ENCODE measurements at regions not wholly inside any gene's neighbourhood (a gene's known extent, or its start where the extent isn't known, plus 50 kb on each side); places are given as distances from the start of the nearest gene placed in this dataset.

DNA sequence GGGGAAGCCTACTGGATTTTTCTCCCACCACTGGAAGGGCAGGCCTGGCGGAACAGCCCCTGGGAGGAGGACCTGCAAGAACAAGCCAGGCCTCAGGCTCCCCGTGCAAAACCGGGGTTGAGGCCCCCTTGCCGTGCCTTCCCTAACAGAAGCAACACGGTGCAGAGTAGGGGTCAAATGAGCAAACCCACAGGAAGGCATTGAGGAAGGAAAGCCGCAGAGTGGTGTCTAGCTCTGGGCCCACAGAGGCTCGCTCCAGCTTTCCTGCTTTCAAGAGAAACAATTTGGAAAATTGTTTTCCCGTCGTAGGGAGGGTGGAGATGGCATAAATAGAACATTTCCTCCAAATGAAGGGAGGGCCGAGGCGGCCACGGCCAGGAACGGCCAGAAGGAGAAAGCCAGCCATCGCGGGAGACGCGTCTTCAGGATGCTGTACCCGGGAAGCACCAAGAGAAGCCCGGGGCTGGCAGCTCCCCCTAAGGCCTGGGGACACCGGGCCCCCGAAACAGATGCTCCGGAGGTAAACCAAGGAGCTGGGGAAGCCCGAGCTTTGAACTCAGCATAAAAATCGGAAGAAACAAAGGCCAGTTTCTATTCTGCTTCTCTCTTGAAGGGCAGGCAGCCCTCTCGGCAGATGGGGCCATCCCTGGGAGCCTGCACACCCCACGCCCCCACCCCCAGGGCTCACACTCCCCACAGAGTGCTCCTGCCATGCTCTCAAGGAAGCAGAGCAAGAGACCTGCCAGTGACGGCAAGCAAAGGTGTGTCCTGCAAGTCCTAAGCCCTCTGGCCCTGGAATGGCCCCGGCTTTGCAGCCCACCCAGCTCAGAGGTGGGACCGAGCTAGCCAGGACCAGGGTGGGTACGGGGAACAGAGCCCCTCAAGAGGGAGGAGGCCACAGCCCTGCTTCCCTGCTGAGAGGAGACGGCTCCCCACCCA, 92.0 kb downstream of the RBFOX3 start:
- H3K9me3 ChIP-seq, result no peaks in the 10 kb centered on the region

DNA sequence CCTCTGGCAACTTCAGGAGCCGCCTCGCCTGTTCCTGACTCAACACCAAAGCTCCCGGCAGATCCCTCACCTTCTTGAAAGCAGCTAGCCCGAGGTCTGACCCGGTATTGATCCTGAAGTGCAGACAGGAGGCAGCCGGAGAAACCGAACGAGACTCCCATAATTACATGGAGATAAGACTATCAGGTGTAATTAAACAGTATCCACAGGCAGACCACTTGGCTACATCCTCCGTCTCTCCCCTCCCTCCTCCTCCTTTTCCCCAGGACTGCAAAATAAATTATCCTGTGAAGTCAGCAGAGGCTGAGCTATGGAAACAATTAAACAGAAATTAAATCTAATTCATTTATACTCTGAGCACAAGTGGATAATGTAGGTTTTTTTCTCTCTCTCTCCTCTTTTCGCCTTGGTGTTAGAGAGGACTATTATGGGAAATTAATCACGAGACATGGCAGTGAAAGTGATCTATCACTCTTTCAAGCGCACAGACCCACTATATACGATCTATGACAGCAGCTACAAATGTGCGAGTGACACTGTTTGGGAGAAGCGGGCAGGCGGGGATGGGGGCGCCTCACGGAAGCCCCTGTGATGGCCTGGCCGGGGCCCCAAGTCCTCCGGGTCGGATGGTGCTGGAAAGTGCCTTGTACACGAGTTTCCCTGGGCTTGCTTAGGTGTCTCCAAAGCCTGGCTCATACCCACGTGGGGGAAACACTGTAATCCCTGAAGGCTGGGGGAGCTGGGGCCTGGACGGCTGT, 92.8 kb downstream of the RBFOX3 start:
- Histone ChIP-seq H3K27me3 (peaks cover 65% of the 10 kb centered on the region), H3K9me3 (no peaks in the 10 kb centered on the region), H3K36me3 (no peaks in the 10 kb centered on the region), H3K27ac (no peak overlapping the region), H3K4me3 (no peak overlapping the region), H3K4me1 (no peaks in the 10 kb centered on the region)
- TF ChIP-seq POLR2AphosphoS5 (IDR thresholded peaks at IDR 0.05), result no peak
- TF ChIP-seq POLR2A (IDR thresholded peaks at IDR 0.05), result no peak
- TF ChIP-seq EP300 (IDR thresholded peaks at IDR 0.05), result no peak
- TF ChIP-seq, protein P1, sequence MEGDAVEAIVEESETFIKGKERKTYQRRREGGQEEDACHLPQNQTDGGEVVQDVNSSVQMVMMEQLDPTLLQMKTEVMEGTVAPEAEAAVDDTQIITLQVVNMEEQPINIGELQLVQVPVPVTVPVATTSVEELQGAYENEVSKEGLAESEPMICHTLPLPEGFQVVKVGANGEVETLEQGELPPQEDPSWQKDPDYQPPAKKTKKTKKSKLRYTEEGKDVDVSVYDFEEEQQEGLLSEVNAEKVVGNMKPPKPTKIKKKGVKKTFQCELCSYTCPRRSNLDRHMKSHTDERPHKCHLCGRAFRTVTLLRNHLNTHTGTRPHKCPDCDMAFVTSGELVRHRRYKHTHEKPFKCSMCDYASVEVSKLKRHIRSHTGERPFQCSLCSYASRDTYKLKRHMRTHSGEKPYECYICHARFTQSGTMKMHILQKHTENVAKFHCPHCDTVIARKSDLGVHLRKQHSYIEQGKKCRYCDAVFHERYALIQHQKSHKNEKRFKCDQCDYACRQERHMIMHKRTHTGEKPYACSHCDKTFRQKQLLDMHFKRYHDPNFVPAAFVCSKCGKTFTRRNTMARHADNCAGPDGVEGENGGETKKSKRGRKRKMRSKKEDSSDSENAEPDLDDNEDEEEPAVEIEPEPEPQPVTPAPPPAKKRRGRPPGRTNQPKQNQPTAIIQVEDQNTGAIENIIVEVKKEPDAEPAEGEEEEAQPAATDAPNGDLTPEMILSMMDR (IDR thresholded peaks at IDR 0.05), result no peak
- ATAC-seq, result no peak
- 29 to 53% methylated on average over 4 to 14 of the region's 24 CpGs for WGBS, 2 donors (ENCODE audit: low coverage in 1 of 2)

More for the DNA sequence above, 92.0 kb downstream of the RBFOX3 start:
- Histone ChIP-seq H3K27ac (no peak overlapping the region), H3K4me3 (no peak overlapping the region), H3K36me3 (no peaks in the 10 kb centered on the region), H3K4me1 (no peaks in the 10 kb centered on the region), H3K27me3 (peaks cover 67% of the 10 kb centered on the region)
- no peak for ATAC-seq
- WGBS, 2 donors (ENCODE audit: low coverage in 1 of 2), result 70% methylated on average over 11 of the region's 31 CpGs; no CpG with 5 or more reads in 1 of the 2 donors
- TF ChIP-seq, protein P1 (IDR thresholded peaks at IDR 0.05), result no peak
- TF ChIP-seq POLR2AphosphoS5 (IDR thresholded peaks at IDR 0.05), result no peak
- TF ChIP-seq EP300 (IDR thresholded peaks at IDR 0.05), result no peak
- no peak for TF ChIP-seq POLR2A (IDR thresholded peaks at IDR 0.05)

DNA sequence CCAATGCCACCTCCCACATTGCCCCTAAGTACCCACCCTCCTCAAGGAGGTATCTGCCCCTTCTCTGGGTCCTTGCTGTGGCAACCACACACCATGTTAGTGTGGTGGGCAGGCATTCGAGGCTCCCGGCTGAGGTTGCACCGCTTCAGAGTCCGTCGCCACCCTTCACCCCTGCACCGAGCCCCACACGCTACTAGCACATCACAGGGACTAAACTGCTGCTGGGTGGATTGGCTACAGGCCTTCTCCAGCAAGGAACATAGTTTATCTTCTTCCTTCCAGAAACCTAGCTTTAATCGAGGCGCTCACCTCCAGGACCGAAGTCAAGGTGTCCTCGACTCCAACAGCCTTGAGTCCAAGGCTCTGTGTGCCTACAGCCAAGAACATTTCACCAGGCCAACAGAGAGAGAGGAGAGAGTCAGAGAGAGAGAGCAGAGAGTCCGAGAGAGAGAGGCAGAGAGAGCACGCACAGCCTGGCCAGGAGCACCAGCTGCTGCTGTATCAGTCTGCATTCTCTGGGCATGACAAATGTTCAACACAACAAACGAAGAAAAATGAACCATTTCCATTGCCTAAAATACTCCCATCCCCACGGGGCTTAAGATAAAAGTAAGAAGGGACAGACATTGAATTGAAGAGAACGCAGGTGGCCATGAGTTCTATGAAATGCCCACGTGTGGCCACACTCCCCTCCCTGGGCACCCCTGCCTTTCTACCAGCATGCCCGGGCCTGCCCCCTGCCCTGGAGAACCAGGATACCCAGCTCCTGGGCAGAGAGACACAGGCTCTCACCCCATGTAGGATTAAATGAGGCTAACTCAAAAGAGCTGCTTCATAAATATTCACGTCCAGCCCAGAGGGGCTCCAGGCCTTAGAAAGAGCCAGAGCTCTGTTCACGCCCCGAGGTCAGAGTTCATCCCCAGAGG, 94.9 kb downstream of the RBFOX3 start:
- 24 to 53% methylated on average over 5 to 6 of the region's 21 CpGs for WGBS, 2 donors (ENCODE audit: low coverage in 1 of 2)
- no peak overlapping the region for H3K27ac ChIP-seq
- TF ChIP-seq, protein P1 (IDR thresholded peaks at IDR 0.05), result no peak
- no peak for TF ChIP-seq POLR2AphosphoS5 (IDR thresholded peaks at IDR 0.05)
- no peak for TF ChIP-seq POLR2A (IDR thresholded peaks at IDR 0.05)
- no peak for TF ChIP-seq EP300 (IDR thresholded peaks at IDR 0.05)
- H3K36me3 ChIP-seq, result no peaks in the 10 kb centered on the region
- H3K9me3 ChIP-seq, result no peaks in the 10 kb centered on the region
- H3K27me3 ChIP-seq, result peaks cover 55% of the 10 kb centered on the region
- no peak overlapping the region for H3K4me3 ChIP-seq
- no peak for ATAC-seq
- no peaks in the 10 kb centered on the region for H3K4me1 ChIP-seq

DNA sequence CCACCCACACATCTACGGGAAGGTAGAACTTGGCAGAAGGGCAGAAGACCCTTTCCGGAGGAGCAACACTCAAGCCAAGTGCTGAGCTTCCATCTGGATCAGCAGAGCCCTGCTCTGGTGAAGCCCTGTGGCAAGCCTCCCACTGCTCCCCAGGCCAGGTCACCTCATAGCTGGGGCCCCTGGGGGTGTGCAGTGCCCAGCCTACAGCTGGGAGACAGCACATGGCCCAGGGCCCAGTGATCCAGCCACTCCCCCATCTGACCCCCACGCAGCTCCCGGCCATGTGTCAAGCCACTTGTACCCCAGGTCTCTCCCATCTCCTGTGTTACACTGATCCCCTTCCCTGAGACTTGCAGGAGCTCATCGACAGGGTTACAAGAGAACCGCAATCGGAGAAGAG, 95.7 kb downstream of the RBFOX3 start:
- H3K4me1 ChIP-seq, result no peaks in the 10 kb centered on the region
- H3K9me3 ChIP-seq, result no peaks in the 10 kb centered on the region
- H3K4me3 ChIP-seq, result no peak overlapping the region
- no peak for ATAC-seq
- H3K36me3 ChIP-seq, result no peaks in the 10 kb centered on the region
- H3K27ac ChIP-seq, result no peak overlapping the region
- H3K27me3 ChIP-seq, result peaks cover 47% of the 10 kb centered on the region
- WGBS, 2 donors (ENCODE audit: low coverage in 1 of 2), result 94 to 100% methylated on average over 1 to 3 of the region's 7 CpGs
- no peak for TF ChIP-seq EP300 (IDR thresholded peaks at IDR 0.05)
- TF ChIP-seq POLR2AphosphoS5 (IDR thresholded peaks at IDR 0.05), result no peak
- TF ChIP-seq, protein P1 (IDR thresholded peaks at IDR 0.05), result no peak
- no peak for TF ChIP-seq POLR2A (IDR thresholded peaks at IDR 0.05)
